Liver (tissue), 8 donors: ENCODE measurements at regions not wholly inside any gene's neighbourhood (a gene's known extent, or its start where the extent isn't known, plus 50 kb on each side); places are given as distances from the start of the nearest gene placed in this dataset.
A peak's percentile ranks its signal among the peaks of the same experiment; 100 is the strongest.

Experiments used
- DNase-seq: peaks from one replicate; pipeline ENCODE4 v3.0.0-alpha.2; 2017; ENCODE audit warnings: low spot score
- H3K27ac ChIP-seq, 2 donors: one replicate each; pipeline ENCODE4 v1.7.0; 2013; ENCODE audit warnings: inconsistent platforms in 2 of 2, low read length in 2 of 2, control low read depth in 1 of 2, low read depth in 1 of 2, mild to moderate bottlenecking in 1 of 2
- H3K27me3 ChIP-seq, 4 donors: one replicate each; pipeline versions ENCODE4 v1.6.1 to v1.7.0; 2013; ENCODE audit warnings: low read length in 3 of 4, inconsistent platforms in 1 of 4, mild to moderate bottlenecking in 1 of 4, moderate library complexity in 1 of 4; ENCODE audit not compliant: control insufficient read depth in 4 of 4, insufficient read depth in 4 of 4
- H3K36me3 ChIP-seq, 4 donors: one replicate each; pipeline versions ENCODE4 v1.6.1 to v1.7.0; 2013; ENCODE audit warnings: low read length in 3 of 4, mild to moderate bottlenecking in 3 of 4, low read depth in 1 of 4, moderate library complexity in 1 of 4; ENCODE audit not compliant: control insufficient read depth in 4 of 4, insufficient read depth in 3 of 4
- H3K4me1 ChIP-seq, 4 donors: one replicate each; pipeline versions ENCODE4 v1.6.1 to v1.7.0; 2013; ENCODE audit warnings: low read length in 3 of 4, mild to moderate bottlenecking in 3 of 4, moderate library complexity in 1 of 4; ENCODE audit not compliant: control insufficient read depth in 4 of 4, insufficient read depth in 4 of 4
- H3K4me3 ChIP-seq, 3 donors: one replicate each; pipeline versions ENCODE4 v1.6.1 to v1.7.0; 2013; ENCODE audit warnings: low read length in 3 of 3, control low read depth in 1 of 3, low read depth in 1 of 3, mild to moderate bottlenecking in 1 of 3
- H3K9ac ChIP-seq, 2 donors: one replicate each; pipeline ENCODE4 v1.7.0; 2013; ENCODE audit warnings: low read length in 2 of 2, mild to moderate bottlenecking in 2 of 2, moderate library complexity in 2 of 2, control low read depth in 1 of 2, low read depth in 1 of 2
- H3K9me3 ChIP-seq, 4 donors: one replicate each; pipeline versions ENCODE4 v1.6.1 to v1.7.0; 2013; ENCODE audit warnings: low read length in 3 of 4; ENCODE audit not compliant: control insufficient read depth in 4 of 4
- CTCF ChIP-seq: fragments of 150-350 bp; IDR thresholded peaks from 2 replicates; pipeline ENCODE4 v1.5.1; 2017; ENCODE audit warnings: improper control_type of control experiment, low read depth, low read length; ENCODE audit not compliant: missing input control
- EGR1 ChIP-seq, 2 donors: IDR thresholded peaks; 2 replicates each; pipeline ENCODE4 v1.6.1; 2016 to 2018; ENCODE audit warnings: antibody characterized with exemption in 2 of 2, low read depth in 2 of 2
- FOXA1 ChIP-seq: IDR thresholded peaks from 2 replicates; pipeline ENCODE4 v1.6.1; 2016; ENCODE audit warnings: antibody characterized with exemption
- GABPA ChIP-seq, 2 donors: IDR thresholded peaks in 1 of 2; conservative IDR thresholded peaks in 1 of 2; 2 replicates each; pipeline ENCODE4 v1.6.1; 2016; ENCODE audit warnings: antibody characterized with exemption in 2 of 2, mild to moderate bottlenecking in 1 of 2, moderate library complexity in 1 of 2
- HNF4A ChIP-seq, 2 donors: conservative IDR thresholded peaks; 2 replicates each; pipeline ENCODE4 v1.6.1; 2016; ENCODE audit warnings: antibody characterized with exemption in 2 of 2, mild to moderate bottlenecking in 2 of 2
- HNF4G ChIP-seq: IDR thresholded peaks from 2 replicates; pipeline ENCODE4 v1.6.1; 2016; ENCODE audit warnings: antibody characterized with exemption
- JUND ChIP-seq, 2 donors: IDR thresholded peaks; 2 replicates each; pipeline ENCODE4 v1.6.1; 2016; ENCODE audit warnings: antibody characterized with exemption in 2 of 2
- NR2F2 ChIP-seq: IDR thresholded peaks from 2 replicates; pipeline ENCODE4 v1.6.1; 2016; ENCODE audit warnings: antibody characterized with exemption
- RAD21 ChIP-seq, 2 donors: IDR thresholded peaks; 2 replicates each; pipeline ENCODE4 v1.6.1; 2016; ENCODE audit warnings: antibody characterized with exemption in 2 of 2, mild to moderate bottlenecking in 2 of 2
- RXRA ChIP-seq, 2 donors: IDR thresholded peaks; 2 replicates each; pipeline ENCODE4 v1.6.1; 2017 to 2018; ENCODE audit warnings: antibody characterized with exemption in 2 of 2, mild to moderate bottlenecking in 1 of 2
- SP1 ChIP-seq: IDR thresholded peaks from 2 replicates; pipeline ENCODE4 v1.6.1; 2018; ENCODE audit warnings: antibody characterized with exemption, mild to moderate bottlenecking
- TAF1 ChIP-seq: conservative IDR thresholded peaks from 2 replicates; pipeline ENCODE4 v1.6.1; 2016; ENCODE audit warnings: antibody characterized with exemption, mild to moderate bottlenecking
- YY1 ChIP-seq: IDR thresholded peaks from 2 replicates; pipeline ENCODE4 v1.6.1; 2016; ENCODE audit warnings: antibody characterized with exemption, mild to moderate bottlenecking
- WGBS: extraction: QIAGEN DNeasy Blood & Tissue Kit; methylation state at CpG from one replicate; pipeline ENCODE4 v1.1.7; 2013; 5-methylcytosine and 5-hydroxymethylcytosine counted together
- donor health status: healthy.
- donor health status: healthy.
- donor health status: healthy.
- donor health status: healthy.
- donor health status: healthy.

- DNase-seq = no peak
- TF ChIP-seq EGR1 (IDR thresholded peaks at IDR 0.05; ENCODE audit: low read depth in 2 of 2) (no peak), HNF4G (no peak), CTCF (no peak)
- WGBS = 91% methylated on average over 11 of the region's 11 CpGs
- no peaks in the 10 kb centered on the region for H3K27me3 ChIP-seq
- H3K9ac ChIP-seq = no peak overlapping the region
- no peak overlapping the region for H3K27ac ChIP-seq
- no peaks in the 10 kb centered on the region for H3K36me3 ChIP-seq
- H3K4me3 ChIP-seq = no peak overlapping the region
- no peaks in the 10 kb centered on the region for H3K9me3 ChIP-seq
- H3K4me1 ChIP-seq = no peaks in the 10 kb centered on the region
Observed at GRCh38 chr2:236632295-236633218, 62.9 kb downstream of the ACKR3 start.

DNA sequence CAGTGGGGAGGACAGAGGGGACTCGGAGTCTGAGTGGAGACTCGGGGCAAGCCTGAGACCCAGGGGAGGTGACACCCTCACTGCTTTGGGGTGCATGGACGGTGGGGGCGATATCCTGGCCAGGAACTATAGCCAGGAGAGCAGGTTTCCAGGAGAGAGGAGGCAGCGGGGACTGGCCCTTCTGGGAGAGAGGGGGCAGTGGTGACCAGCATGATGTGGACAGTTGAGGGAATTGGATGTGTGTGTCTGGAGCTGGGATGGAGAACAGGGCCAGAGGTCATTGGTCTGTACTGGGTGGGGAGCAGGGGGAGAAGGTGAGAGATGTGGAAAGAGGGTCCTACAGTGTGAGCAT is 63.6 kb downstream of the ACKR3 start:
- TF ChIP-seq RXRA (IDR thresholded peaks at IDR 0.05) = no peak
- no peak for TF ChIP-seq SP1
- no peak for TF ChIP-seq JUND (IDR thresholded peaks at IDR 0.05)
- no peak for TF ChIP-seq HNF4A (conservative IDR thresholded peaks at IDR 0.05)
- no peak for TF ChIP-seq YY1
- TF ChIP-seq GABPA (IDR thresholded peaks at IDR 0.05 in 1 of 2, conservative IDR thresholded peaks at IDR 0.05 in 1 of 2) = no peak
- no peak for TF ChIP-seq FOXA1
- no peak for TF ChIP-seq CTCF
- TF ChIP-seq TAF1 = no peak
- TF ChIP-seq HNF4G = no peak
- Histone ChIP-seq H3K27ac (no peak overlapping the region), H3K4me3 (no peak overlapping the region), H3K4me1 (no peaks in the 10 kb centered on the region), H3K36me3 (no peaks in the 10 kb centered on the region), H3K27me3 (no peaks in the 10 kb centered on the region), H3K9ac (no peak overlapping the region), H3K9me3 (no peaks in the 10 kb centered on the region)
- no peak for DNase-seq
- 95% methylated on average over 5 of the region's 5 CpGs for WGBS

DNA sequence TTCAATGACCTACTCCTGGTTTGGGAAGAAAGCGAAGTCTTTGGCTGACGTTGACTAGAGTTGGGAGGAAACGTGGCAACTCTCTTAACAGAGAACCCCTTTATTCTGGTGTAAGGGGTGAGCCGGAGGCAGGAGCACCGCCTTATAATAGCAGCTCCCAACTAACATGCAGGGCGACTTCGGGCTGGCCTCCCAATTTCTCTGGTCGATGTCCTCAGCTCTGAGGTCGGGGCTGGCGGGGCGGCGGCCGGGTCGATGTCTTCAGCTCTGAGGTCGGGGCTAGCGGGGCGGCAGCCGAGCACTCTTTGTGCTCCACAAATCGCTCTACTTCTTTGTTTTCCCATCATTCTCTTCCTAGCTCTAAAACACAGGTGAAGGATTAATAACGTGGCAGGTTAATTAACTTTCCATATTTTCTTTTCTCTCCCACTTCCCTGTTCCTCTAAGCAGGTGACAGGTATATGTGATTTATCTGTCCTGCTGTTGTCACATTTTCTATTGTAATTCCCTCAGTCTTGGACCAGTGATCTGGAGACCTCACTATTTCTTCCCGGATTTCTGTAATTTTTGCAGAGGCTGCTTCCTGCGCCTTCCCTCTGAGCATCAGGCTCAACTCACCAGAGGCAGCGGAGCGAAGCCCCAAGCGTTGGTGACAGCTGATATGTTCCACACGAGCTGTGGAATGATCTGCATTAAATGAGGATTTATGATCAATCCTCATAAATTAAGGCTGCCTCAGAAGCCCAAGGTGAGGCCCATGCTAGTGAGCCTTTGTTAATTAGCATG is 64.3 kb downstream of the ACKR3 start:
- Histone ChIP-seq H3K4me1 (no peaks in the 10 kb centered on the region), H3K27me3 (no peaks in the 10 kb centered on the region), H3K9ac (no peak overlapping the region), H3K9me3 (no peaks in the 10 kb centered on the region), H3K36me3 (no peaks in the 10 kb centered on the region), H3K4me3 (no peak overlapping the region), H3K27ac (no peak overlapping the region)
- peak; percentile 44 for TF ChIP-seq RXRA (IDR thresholded peaks at IDR 0.05)
- TF ChIP-seq GABPA (IDR thresholded peaks at IDR 0.05 in 1 of 2, conservative IDR thresholded peaks at IDR 0.05 in 1 of 2) = no peak
- TF ChIP-seq TAF1 = no peak
- TF ChIP-seq HNF4G = no peak
- TF ChIP-seq NR2F2 = no peak
- TF ChIP-seq RAD21 (IDR thresholded peaks at IDR 0.05) = no peak
- no peak for DNase-seq
- WGBS = 86% methylated on average over 26 of the region's 26 CpGs
